PC-9 (cell line): ENCODE measurements at regions not wholly inside any gene's neighbourhood (a gene's known extent, or its start where the extent isn't known, plus 50 kb on each side); places are given as distances from the start of the nearest gene placed in this dataset.

Source experiments
- CTCF ChIP-seq: fragments of 200-600 bp; sonication (generic); conservative IDR thresholded peaks from 2 replicates; pipeline ENCODE4 v1.6.1; 2017; ENCODE audit warnings: mixed run types, antibody characterized with exemption, mild to moderate bottlenecking, moderate library complexity
- EZH2 ChIP-seq: fragments of 200-600 bp; sonication (generic); IDR thresholded peaks from 2 replicates; pipeline ENCODE4 v1.8.0; 2017; ENCODE audit warnings: antibody characterized with exemption, low read depth

- TF ChIP-seq EZH2 (no peak), CTCF (no peak)
Observed at GRCh38 chr12:41652981-41653380, 464.9 kb downstream of the PDZRN4 start.
